GM19395 (cell line): ENCODE measurements at regions not wholly inside any gene's neighbourhood (a gene's known extent, or its start where the extent isn't known, plus 50 kb on each side); places are given as distances from the start of the nearest gene placed in this dataset.
"Not testable (repeated sequence)": the region's sequence is repeated elsewhere in the genome, so short reads cannot be mapped to it uniquely, and the experiment has no call there.

Experiments used
- ATAC-seq: cut with Tn5 transposase; IDR thresholded peaks from one replicate; pipeline ENCODE4 v1.9.1; 2021; ENCODE audit warnings: mild to moderate bottlenecking, moderate library complexity; ENCODE audit not compliant: unreplicated experiment

GRCh38 chr7:81839708-81840369 is 70.0 kb upstream of the HGF start:
- peak; percentile 94 for ATAC-seq

- no peak for ATAC-seq
These were observed 63.6 kb upstream of the HGF start for GRCh38 chr7:81833401-81833800.

GRCh38 chr7:81831883-81832282 is 62.0 kb upstream of the HGF start:
- ATAC-seq, result no peak

GRCh38 chr7:81829511-81829910 is 59.7 kb upstream of the HGF start:
- ATAC-seq, result not testable (repeated sequence)

GRCh38 chr7:81822811-81823210 is 53.0 kb upstream of the HGF start:
- ATAC-seq, result no peak

GRCh38 chr7:81819861-81820260 is 50.0 kb upstream of the HGF start:
- no peak for ATAC-seq
